Progenitor cell of endocrine pancreas (in vitro differentiated cells): ENCODE measurements at regions not wholly inside any gene's neighbourhood (a gene's known extent, or its start where the extent isn't known, plus 50 kb on each side); places are given as distances from the start of the nearest gene placed in this dataset.

Source experiments
- DNase-seq: peaks from one replicate; pipeline ENCODE4 v3.0.0; 2021; ENCODE audit warnings: low spot score; ENCODE audit not compliant: unreplicated experiment
- H3K27ac Mint-ChIP-seq: 2 replicates; pipeline ENCODE4 v1.8.0; 2021; ENCODE audit warnings: mild to moderate bottlenecking, moderate library complexity, mixed read lengths
- H3K27me3 Mint-ChIP-seq: 2 replicates; pipeline ENCODE4 v1.8.0; 2021; ENCODE audit warnings: mixed read lengths
- H3K36me3 Mint-ChIP-seq: 2 replicates; pipeline ENCODE4 v1.8.0; 2022; ENCODE audit warnings: mixed read lengths; ENCODE audit not compliant: insufficient read depth
- H3K4me1 Mint-ChIP-seq: 2 replicates; pipeline ENCODE4 v1.8.0; 2021; ENCODE audit warnings: low read depth, mixed read lengths
- H3K4me3 Mint-ChIP-seq: 2 replicates; pipeline ENCODE4 v1.8.0; 2021; ENCODE audit warnings: low read depth, mild to moderate bottlenecking, moderate library complexity, mixed read lengths
- H3K9me3 Mint-ChIP-seq: 2 replicates; pipeline ENCODE4 v1.8.0; 2021; ENCODE audit warnings: low read depth, mixed read lengths
- CTCF ChIP-seq: fragments of 200-600 bp; sonication (generic); IDR thresholded peaks from one replicate; pipeline ENCODE4 v1.5.0; 2021; ENCODE audit warnings: antibody characterized with exemption, mild to moderate bottlenecking; ENCODE audit not compliant: unreplicated experiment

- no peak overlapping the region for H3K4me3 Mint-ChIP-seq
- H3K36me3 Mint-ChIP-seq: no peaks in the 10 kb centered on the region
- H3K27ac Mint-ChIP-seq: no peak overlapping the region
- no peaks in the 10 kb centered on the region for H3K27me3 Mint-ChIP-seq
- no peaks in the 10 kb centered on the region for H3K9me3 Mint-ChIP-seq
- no peak for TF ChIP-seq CTCF
- H3K4me1 Mint-ChIP-seq: no peaks in the 10 kb centered on the region
- no peak for DNase-seq
These were observed 1568.1 kb upstream of the GOT2 start for GRCh38 chr16:60302261-60302660.

- Mint-ChIP-seq H3K27ac (no peak overlapping the region), H3K4me1 (no peaks in the 10 kb centered on the region), H3K36me3 (no peaks in the 10 kb centered on the region), H3K9me3 (no peaks in the 10 kb centered on the region), H3K27me3 (no peaks in the 10 kb centered on the region), H3K4me3 (no peak overlapping the region)
- no peak for DNase-seq
- TF ChIP-seq CTCF: no peak
These were observed 1565.2 kb upstream of the GOT2 start for GRCh38 chr16:60299241-60299776.

GRCh38 chr16:60295451-60295850 lies 1561.3 kb upstream of the GOT2 start:
- no peaks in the 10 kb centered on the region for H3K27me3 Mint-ChIP-seq
- no peaks in the 10 kb centered on the region for H3K4me1 Mint-ChIP-seq
- no peak overlapping the region for H3K27ac Mint-ChIP-seq
- no peak overlapping the region for H3K4me3 Mint-ChIP-seq
- H3K9me3 Mint-ChIP-seq: no peaks in the 10 kb centered on the region
- no peak for TF ChIP-seq CTCF
- DNase-seq: no peak
- H3K36me3 Mint-ChIP-seq: no peaks in the 10 kb centered on the region

GRCh38 chr16:60285794-60286193 lies 1551.7 kb upstream of the GOT2 start:
- H3K9me3 Mint-ChIP-seq: no peaks in the 10 kb centered on the region

GRCh38 chr16:60279061-60279665 lies 1545.0 kb upstream of the GOT2 start:
- Mint-ChIP-seq H3K27me3 (peaks cover 5% of the 10 kb centered on the region), H3K9me3 (no peaks in the 10 kb centered on the region), H3K27ac (no peak overlapping the region), H3K36me3 (no peaks in the 10 kb centered on the region), H3K4me3 (no peak overlapping the region), H3K4me1 (peaks cover 7% of the 10 kb centered on the region)
- DNase-seq: no peak
- no peak for TF ChIP-seq CTCF

More at GRCh38 chr16:60285794-60286193, 1551.7 kb upstream of the GOT2 start:
- H3K4me1 Mint-ChIP-seq: peaks cover 7% of the 10 kb centered on the region
- H3K36me3 Mint-ChIP-seq: no peaks in the 10 kb centered on the region
- no peaks in the 10 kb centered on the region for H3K27me3 Mint-ChIP-seq
- H3K4me3 Mint-ChIP-seq: no peak overlapping the region
- DNase-seq: no peak
- H3K27ac Mint-ChIP-seq: no peak overlapping the region
- no peak for TF ChIP-seq CTCF
